ENCODE measurements at regions not wholly inside any gene's neighbourhood (a gene's known extent, or its start where the extent isn't known, plus 50 kb on each side); places are given as distances from the start of the nearest gene placed in this dataset.

DNA sequence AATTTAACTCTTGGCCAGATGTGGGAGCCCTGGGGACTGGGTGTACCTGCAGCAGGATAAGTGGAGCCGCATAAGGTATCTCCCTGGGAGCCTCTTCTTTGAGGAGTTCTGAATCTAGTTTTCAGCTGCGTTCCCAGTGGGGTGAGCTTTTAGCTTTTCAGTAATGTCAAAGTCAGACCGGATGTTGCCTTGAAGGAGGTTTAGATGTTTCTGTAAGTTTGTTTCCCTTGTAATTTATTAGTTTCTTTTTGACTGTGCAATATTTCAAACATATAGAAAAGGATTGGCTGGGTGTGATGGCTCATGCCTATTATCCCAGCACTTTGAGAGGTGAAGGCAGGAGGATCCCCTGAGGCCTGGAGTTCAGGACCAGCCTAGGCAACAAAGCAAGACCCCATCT, 98.6 kb upstream of the EEF2KMT start:
- Histone ChIP-seq H3K27me3 (replicated peaks; ENCODE audit: insufficient read depth) (no peaks in the 10 kb centered on the region), H3K36me3 (no peaks in the 10 kb centered on the region), H3K27ac (no peak overlapping the region), H3K9me3 (no peaks in the 10 kb centered on the region), H3K4me1 (replicated peaks) (no peaks in the 10 kb centered on the region), H3K4me3 (no peak overlapping the region)
- no peak for DNase-seq (ENCODE audit: low spot score)
- TF ChIP-seq POLR2A (IDR thresholded peaks at IDR 0.05) (no peak), POLR2AphosphoS5 (IDR thresholded peaks at IDR 0.05) (no peak)
- TF ChIP-seq, protein P1, sequence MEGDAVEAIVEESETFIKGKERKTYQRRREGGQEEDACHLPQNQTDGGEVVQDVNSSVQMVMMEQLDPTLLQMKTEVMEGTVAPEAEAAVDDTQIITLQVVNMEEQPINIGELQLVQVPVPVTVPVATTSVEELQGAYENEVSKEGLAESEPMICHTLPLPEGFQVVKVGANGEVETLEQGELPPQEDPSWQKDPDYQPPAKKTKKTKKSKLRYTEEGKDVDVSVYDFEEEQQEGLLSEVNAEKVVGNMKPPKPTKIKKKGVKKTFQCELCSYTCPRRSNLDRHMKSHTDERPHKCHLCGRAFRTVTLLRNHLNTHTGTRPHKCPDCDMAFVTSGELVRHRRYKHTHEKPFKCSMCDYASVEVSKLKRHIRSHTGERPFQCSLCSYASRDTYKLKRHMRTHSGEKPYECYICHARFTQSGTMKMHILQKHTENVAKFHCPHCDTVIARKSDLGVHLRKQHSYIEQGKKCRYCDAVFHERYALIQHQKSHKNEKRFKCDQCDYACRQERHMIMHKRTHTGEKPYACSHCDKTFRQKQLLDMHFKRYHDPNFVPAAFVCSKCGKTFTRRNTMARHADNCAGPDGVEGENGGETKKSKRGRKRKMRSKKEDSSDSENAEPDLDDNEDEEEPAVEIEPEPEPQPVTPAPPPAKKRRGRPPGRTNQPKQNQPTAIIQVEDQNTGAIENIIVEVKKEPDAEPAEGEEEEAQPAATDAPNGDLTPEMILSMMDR (IDR thresholded peaks at IDR 0.05) = no peak
- intact Hi-C loops (cut with DNase I) = no loop called here
- WGBS = 84% methylated on average over 3 of the region's 3 CpGs

DNA sequence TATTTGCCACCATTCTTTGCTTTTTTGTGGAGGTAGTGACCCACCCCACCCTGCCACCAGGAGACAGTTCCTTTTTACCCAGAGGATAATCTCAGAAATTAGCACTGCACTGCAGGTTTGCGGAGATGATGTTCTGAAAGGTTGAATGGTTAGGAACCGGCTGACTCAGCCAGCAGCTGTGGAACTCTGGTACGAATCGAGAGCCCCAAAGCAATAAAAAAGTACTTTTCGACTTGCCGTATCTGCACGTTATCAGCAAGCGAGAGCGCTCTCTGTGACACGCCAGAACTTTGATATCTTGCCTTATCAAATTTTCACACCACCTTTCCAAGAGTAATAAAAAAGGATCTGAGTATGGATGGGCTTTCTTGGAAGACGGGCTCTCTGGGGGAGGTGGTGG, 96.3 kb upstream of the EEF2KMT start:
- TF ChIP-seq, protein P1 (IDR thresholded peaks at IDR 0.05) = no peak
- TF ChIP-seq POLR2A (IDR thresholded peaks at IDR 0.05) (no peak), POLR2AphosphoS5 (IDR thresholded peaks at IDR 0.05) (no peak)
- Histone ChIP-seq H3K27me3 (replicated peaks; ENCODE audit: insufficient read depth) (no peaks in the 10 kb centered on the region), H3K36me3 (no peaks in the 10 kb centered on the region), H3K4me1 (replicated peaks) (no peaks in the 10 kb centered on the region), H3K4me3 (no peak overlapping the region), H3K27ac (no peak overlapping the region), H3K9me3 (no peaks in the 10 kb centered on the region)
- DNase-seq (ENCODE audit: low spot score) = no peak
- WGBS = 73% methylated on average over 11 of the region's 11 CpGs
- intact Hi-C loops (cut with DNase I) = no loop called here

DNA sequence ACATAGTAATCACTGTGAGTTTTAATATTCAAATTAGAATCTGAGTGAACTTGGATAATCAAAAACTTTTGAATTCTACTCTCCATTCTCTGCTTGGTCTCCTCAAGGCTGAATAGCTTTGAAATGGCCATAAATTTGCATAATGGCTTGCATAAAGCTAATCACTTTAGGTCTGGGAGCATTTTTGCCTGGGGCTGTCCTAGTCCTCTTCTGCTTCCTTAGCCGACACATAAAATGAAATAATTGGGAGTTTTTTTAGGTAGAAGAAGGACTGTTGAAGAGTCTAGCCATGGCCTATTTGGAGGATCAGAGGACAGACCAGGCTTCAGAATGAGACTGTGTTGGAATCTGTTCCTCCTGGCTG, 91.4 kb upstream of the EEF2KMT start:
- 55% methylated on average over 1 of the region's 1 CpG for WGBS
- Histone ChIP-seq H3K9me3 (no peaks in the 10 kb centered on the region), H3K27ac (no peak overlapping the region), H3K4me3 (no peak overlapping the region), H3K4me1 (replicated peaks) (no peaks in the 10 kb centered on the region), H3K36me3 (no peaks in the 10 kb centered on the region), H3K27me3 (replicated peaks; ENCODE audit: insufficient read depth) (no peaks in the 10 kb centered on the region)
- no peak for TF ChIP-seq POLR2AphosphoS5 (IDR thresholded peaks at IDR 0.05)
- TF ChIP-seq POLR2A (IDR thresholded peaks at IDR 0.05) = no peak
- TF ChIP-seq, protein P1 (IDR thresholded peaks at IDR 0.05) = no peak
- intact Hi-C loops (cut with DNase I) = no loop called here
- DNase-seq (ENCODE audit: low spot score) = no peak

DNA sequence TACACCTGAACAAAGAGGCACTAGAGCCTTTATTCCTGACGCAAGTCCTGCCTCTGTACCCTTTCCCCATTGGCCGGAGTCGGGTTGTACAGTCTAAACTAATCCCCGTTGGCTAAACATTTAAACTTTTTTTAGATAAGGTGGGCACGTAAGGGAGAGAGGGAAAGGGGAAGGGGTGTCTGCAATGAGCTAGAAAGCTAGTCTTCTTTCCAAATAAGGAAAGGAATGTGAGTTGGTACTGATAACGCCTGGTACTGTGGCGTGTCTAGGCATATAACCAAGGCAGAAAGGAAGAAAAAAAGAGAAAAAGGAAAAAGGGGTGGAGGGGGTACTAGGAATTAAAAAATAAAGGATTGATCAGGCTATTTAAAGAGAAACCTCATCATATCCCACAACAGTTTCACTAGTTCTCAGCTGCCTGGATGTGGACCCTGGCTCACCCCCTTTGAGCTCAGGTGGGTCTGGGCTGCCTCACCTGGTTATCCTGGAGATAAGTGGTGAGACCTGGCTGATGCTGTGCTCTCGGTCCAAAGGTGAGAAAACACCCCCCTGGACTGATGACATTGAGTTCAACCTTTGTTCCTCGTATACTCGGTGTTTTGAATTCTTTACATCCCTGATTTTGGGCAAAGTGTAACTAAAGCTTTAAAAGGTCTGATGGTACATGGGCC, 90.9 kb upstream of the EEF2KMT start:
- no peak overlapping the region for H3K27ac ChIP-seq
- no peak for TF ChIP-seq POLR2AphosphoS5 (IDR thresholded peaks at IDR 0.05)
- TF ChIP-seq, protein P1 (IDR thresholded peaks at IDR 0.05) = no peak
- no peak for TF ChIP-seq POLR2A (IDR thresholded peaks at IDR 0.05)
- WGBS = 30% methylated on average over 10 of the region's 10 CpGs
- H3K36me3 ChIP-seq = no peaks in the 10 kb centered on the region
- no peak for DNase-seq (ENCODE audit: low spot score)
- H3K4me3 ChIP-seq = no peak overlapping the region
- H3K27me3 ChIP-seq (replicated peaks; ENCODE audit: insufficient read depth) = no peaks in the 10 kb centered on the region
- H3K4me1 ChIP-seq (replicated peaks) = no peaks in the 10 kb centered on the region
- intact Hi-C loops (cut with DNase I) = no loop called here
- no peaks in the 10 kb centered on the region for H3K9me3 ChIP-seq

DNA sequence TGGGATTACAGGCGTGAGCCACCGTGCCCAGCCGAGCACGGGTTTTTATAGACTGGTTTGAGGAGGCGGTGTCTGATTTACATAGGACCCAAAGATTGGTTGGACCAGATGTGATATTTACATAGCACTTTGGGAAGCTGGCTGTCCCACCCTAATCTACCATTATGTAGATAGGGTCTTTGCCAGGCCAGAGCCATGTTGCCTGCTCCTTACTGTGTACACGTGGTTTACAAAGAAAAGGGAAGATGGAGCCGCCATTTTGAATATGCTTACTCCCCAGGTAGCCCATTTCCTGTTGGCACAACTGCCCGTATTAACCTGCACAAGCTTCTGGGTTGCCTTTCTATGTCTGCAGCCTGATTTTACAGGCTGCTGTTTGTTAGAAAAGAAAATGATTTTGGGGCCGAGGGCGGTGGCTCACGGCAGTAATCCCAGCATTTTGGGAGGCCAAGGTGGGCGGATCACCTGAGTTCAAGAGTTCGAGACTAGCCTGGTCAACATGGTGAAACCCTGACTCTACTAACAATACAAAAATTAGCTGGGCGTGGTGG, 89.9 kb upstream of the EEF2KMT start:
- 87% methylated on average over 14 of the region's 14 CpGs for WGBS
- no peak overlapping the region for H3K4me3 ChIP-seq

More for the DNA sequence above, 89.9 kb upstream of the EEF2KMT start:
- Histone ChIP-seq H3K9me3 (no peaks in the 10 kb centered on the region), H3K4me1 (replicated peaks) (no peaks in the 10 kb centered on the region), H3K27ac (no peak overlapping the region), H3K27me3 (replicated peaks; ENCODE audit: insufficient read depth) (no peaks in the 10 kb centered on the region), H3K36me3 (no peaks in the 10 kb centered on the region)
- no peak for TF ChIP-seq POLR2A (IDR thresholded peaks at IDR 0.05)
- TF ChIP-seq POLR2AphosphoS5 (IDR thresholded peaks at IDR 0.05) = no peak
- TF ChIP-seq, protein P1 (IDR thresholded peaks at IDR 0.05) = no peak
- intact Hi-C loops (cut with DNase I) = no loop called here
- no peak for DNase-seq (ENCODE audit: low spot score)
